Effector CD4-positive, alpha-beta T cell (primary cell): ENCODE measurements at regions not wholly inside any gene's neighbourhood (a gene's known extent, or its start where the extent isn't known, plus 50 kb on each side); places are given as distances from the start of the nearest gene placed in this dataset.

Source experiments
- DNase-seq: peaks from one replicate; pipeline ENCODE4 v3.0.0-alpha.2; 2020

DNA sequence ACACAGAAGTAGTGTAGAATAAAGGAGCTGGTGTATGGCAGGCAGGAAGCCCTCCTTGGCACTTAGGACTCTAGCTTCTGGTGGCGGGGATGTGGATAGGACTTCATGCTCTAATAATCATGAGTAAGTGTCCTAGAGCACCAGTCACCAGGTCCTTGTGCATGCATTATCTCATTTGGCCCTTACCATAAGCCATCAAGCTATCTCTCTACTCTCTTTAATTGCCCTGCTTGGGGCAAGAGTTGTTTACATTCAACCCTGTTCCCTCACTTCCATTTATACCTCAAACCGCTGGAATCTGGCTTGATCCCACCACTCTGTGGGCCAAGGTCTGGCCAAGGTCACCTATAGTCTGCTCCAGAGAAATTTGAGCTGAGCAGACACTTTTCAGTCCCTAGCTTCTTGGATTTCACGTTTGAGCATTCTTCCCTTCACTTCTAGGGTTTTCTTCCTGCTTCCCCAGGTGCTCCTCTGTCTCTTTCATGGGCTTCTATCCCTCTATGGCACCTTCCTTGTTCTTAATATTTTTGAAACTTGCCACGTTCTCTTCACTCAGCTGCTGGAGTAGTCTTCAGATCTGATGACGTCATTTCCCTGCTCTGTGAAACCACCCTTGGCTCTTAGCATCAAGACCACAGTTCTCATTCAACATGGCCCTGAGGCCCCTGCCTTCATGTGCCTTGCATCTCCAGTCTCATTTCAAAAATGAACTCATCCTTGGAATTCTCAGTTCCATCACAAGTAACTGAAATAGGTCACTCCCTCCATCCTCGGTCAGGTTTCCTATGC lies 94.9 kb upstream of the GATA6 start:
- DNase-seq = no peak

DNA sequence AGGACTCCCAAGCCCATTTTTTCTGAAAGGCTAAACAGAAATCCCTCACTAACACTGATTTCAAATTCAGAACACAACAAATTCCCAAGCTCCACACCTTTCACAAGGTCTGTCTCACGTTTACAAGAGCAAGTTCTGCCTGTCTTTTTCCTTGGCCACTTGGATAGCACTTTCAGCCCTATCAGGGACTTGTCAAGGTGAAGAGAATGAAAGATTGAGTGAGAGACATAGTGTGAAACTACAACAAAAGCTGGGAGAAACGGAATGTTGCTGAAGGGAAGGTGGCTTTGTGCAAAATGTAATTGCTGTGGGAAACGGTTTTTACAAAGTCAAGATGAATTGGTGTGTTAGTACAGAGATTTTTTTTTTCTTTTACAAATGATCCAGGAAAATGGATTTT lies 89.4 kb upstream of the GATA6 start:
- no peak for DNase-seq

DNA sequence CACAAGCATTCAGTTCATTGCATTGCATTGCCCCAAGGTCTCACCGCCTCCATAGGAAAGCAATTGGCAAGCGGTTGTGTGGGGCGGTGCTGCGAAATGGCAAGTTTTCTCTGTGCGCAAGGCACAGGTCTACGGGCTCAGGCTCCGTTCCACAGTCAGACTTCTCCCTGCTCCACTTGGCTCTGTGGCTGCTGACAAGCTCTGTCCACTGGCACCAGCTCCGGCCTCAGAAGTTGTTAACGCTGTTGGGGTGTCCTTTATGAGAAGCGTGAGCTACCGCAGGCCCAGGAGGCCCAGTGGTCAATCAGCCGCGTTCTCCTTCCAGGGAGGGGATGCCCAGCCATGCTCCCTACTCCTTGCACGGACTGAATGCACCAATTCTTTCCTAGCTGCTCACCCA lies 87.0 kb upstream of the GATA6 start:
- no peak for DNase-seq

DNA sequence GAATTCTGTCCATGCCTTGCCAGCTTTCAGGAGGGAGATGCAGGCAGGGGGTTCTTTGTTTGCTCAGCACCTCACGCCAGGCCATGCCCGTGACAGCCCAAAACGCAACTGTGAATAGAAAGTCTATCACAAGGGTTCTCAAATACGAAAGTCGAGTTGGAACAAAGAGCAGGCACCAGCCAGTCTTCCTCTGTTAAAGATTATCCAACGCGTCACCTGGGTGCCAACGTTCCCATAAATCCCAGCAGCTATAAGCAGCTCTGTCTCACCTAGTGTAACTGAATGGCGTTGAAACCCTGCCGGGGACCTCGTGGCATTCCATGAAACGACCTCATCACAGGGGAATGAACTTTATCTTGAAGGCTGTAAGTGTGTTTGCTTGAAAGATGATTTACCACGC lies 84.8 kb upstream of the GATA6 start:
- no peak for DNase-seq

DNA sequence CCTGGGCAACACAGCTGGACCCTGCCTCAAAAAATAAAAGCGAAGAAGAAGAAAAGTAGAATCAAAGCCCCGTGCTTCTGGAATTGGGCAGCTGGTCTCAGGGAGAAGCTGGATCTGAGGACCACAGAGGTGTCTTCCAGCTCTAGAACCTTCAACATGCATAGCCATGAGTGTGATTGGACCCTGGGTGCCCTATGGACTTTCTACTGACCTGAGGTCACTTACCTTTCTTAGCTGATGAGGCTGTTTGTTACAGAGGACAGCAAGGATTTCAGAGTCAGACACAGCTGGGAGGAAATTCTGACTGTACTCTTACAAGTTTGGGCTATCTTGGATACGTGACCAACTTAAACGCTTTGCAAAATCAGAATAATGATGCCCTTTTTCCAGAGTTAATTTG lies 82.4 kb upstream of the GATA6 start:
- no peak for DNase-seq

DNA sequence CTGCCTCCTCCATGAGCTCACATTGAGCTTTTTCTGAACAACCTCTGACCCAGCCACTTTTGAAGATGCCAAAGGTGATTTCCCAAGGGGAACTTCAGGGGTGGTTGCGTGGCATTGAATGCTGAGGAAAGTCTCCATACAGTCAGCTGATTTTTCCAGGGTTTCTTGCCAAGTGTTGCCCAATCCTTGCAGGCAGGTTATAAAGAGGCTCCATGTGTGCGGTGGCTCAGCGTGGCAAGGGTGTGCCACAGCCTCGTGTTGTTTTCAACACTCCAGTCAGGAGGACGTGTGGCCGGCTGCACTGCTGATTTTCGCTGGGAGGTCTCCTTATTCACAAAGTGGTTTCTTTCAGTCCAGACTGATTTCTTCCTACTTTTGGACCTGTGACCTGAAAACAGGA lies 81.4 kb upstream of the GATA6 start:
- no peak for DNase-seq

- no peak for DNase-seq
These were observed 80.3 kb upstream of the GATA6 start for GRCh38 chr18:22088996-22089640.

DNA sequence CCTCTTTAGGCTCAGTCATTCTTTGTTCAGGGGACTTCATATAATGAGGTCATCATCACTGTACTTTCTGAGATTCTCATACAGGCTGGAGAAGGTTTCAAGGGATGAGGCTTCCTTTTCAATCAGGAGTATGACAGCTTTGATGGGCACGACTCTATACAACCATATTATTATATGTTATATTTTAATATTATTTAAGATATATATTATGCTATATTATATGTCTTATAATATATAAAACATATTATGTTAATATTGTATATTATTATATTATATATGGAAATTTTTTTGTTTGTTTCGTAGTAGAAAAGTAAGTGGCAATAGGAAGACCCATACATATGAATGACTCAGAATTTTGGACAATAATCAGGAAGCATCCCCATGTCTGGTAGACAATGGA lies 78.0 kb upstream of the GATA6 start:
- no peak for DNase-seq

GRCh38 chr18:22093731-22094357 lies 75.5 kb upstream of the GATA6 start:
- DNase-seq = no peak

GRCh38 chr18:22094358-22094734 lies 75.0 kb upstream of the GATA6 start:
- no peak for DNase-seq

- DNase-seq = no peak
These were observed 70.8 kb upstream of the GATA6 start for GRCh38 chr18:22098563-22098989.

- DNase-seq = no peak
These were observed 69.5 kb upstream of the GATA6 start for GRCh38 chr18:22099925-22100324.

- no peak for DNase-seq
These were observed 67.7 kb upstream of the GATA6 start for GRCh38 chr18:22101731-22102130.

GRCh38 chr18:22102953-22103646 lies 66.3 kb upstream of the GATA6 start:
- no peak for DNase-seq

DNA sequence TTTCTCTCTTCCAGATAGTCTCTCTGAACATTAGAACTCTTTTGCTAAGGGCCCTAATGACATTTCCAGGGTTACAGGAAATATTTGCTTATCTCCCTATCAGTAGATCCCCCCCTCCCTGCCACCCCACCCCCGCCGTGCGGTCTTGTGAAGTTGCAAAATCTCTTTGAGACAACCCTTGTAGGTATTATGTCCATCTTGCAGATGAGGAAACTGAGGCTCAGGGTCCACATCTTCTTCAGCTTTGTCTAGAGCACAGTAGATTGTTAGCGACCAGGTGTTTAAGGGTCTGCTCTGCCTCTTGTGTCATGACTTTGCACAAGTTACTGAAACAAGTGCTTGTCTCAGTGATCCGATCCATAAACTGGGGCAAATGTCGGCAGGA lies 65.8 kb upstream of the GATA6 start:
- DNase-seq = no peak

DNA sequence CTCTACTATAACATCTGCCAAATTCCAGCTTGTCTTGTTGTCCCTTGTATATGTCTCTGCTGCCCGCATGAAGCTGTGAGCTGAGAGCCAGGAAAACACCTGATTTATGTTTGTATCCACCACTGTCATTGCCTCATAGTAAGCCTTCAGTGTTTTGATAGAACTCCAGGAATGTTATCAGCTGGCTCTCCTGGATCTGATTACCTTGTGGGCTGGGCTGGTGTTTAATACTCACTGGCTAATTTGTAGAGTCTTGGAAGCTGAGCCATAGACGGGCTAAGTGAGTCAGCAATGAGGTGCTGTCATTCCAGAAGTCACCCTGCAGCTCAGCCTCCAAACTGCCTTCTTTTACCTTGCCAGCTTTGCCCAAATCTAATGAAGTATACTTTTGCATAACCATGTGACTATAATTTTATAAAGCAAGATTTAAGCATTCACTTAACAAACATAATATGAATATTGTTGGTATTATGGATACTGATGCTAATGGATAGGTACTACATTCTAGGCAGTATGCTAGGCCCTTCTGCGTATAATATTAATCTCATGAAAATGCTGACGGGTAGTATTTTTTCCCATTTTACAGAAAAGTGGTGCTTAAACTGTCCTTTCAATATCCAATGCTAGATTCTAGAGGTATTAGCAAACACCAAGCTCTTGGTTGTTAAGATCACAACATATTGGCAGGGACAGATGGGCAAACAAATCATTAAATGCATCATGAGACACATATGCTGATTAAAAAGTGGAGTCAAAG lies 62.7 kb upstream of the GATA6 start:
- DNase-seq = no peak

- DNase-seq = no peak
These were observed 60.7 kb upstream of the GATA6 start for GRCh38 chr18:22108674-22109073.

- DNase-seq = no peak
These were observed 59.9 kb upstream of the GATA6 start for GRCh38 chr18:22109535-22109934.

- DNase-seq = no peak
These were observed 58.9 kb upstream of the GATA6 start for GRCh38 chr18:22110461-22110924.

GRCh38 chr18:22112215-22112614 lies 57.2 kb upstream of the GATA6 start:
- DNase-seq = no peak

GRCh38 chr18:22113144-22113844 lies 56.1 kb upstream of the GATA6 start:
- DNase-seq = no peak
